Karpas-422 (cell line): ENCODE measurements at regions not wholly inside any gene's neighbourhood (a gene's known extent, or its start where the extent isn't known, plus 50 kb on each side); places are given as distances from the start of the nearest gene placed in this dataset.

Source experiments
- DNase-seq: peaks from one replicate; pipeline ENCODE4 v3.0.0-alpha.2; 2015
- H2AFZ ChIP-seq: fragments of 200-600 bp; sonication (generic); 2 replicates; pipeline ENCODE4 v1.6.1; 2014; ENCODE audit warnings: antibody characterized with exemption, low read length, mixed read lengths
- H3K27ac ChIP-seq: fragments of 200-600 bp; sonication (generic); 2 replicates; pipeline ENCODE4 v1.5.1; 2014; ENCODE audit warnings: mild to moderate bottlenecking, low read length, moderate library complexity
- H3K27me3 ChIP-seq: fragments of 200-600 bp; sonication (generic); 2 replicates; pipeline ENCODE4 v1.6.1; 2014; ENCODE audit warnings: low read length, mixed read lengths
- H3K36me3 ChIP-seq: fragments of 200-600 bp; sonication (generic); 2 replicates; pipeline ENCODE4 v1.6.1; 2014; ENCODE audit warnings: low read length, mixed read lengths; ENCODE audit not compliant: insufficient read depth
- H3K4me1 ChIP-seq: fragments of 200-600 bp; sonication (generic); 2 replicates; pipeline ENCODE4 v1.6.1; 2014; ENCODE audit warnings: mild to moderate bottlenecking, low read length, mixed read lengths
- H3K4me2 ChIP-seq: fragments of 200-600 bp; sonication (generic); 2 replicates; pipeline ENCODE4 v1.6.1; 2014; ENCODE audit warnings: low read length, low read depth, mild to moderate bottlenecking; ENCODE audit not compliant: poor library complexity, severe bottlenecking
- H3K4me3 ChIP-seq: fragments of 200-600 bp; sonication (generic); 2 replicates; pipeline ENCODE4 v1.5.1; 2014; ENCODE audit warnings: mild to moderate bottlenecking, antibody characterized with exemption, low read length, mixed read lengths
- H3K79me2 ChIP-seq: fragments of 200-600 bp; sonication (generic); 2 replicates; pipeline ENCODE4 v1.6.1; 2014; ENCODE audit warnings: mild to moderate bottlenecking, low read length, mixed read lengths
- H3K9ac ChIP-seq: fragments of 200-600 bp; sonication (generic); 2 replicates; pipeline ENCODE4 v1.6.0; 2014; ENCODE audit warnings: low read length
- H3K9me2 ChIP-seq: fragments of 200-600 bp; sonication (generic), shearing (Covaris generic); replicated peaks from 2 replicates; pipeline ENCODE4 v1.6.0; 2014; ENCODE audit warnings: mild to moderate bottlenecking, low read length, moderate library complexity; ENCODE audit not compliant: insufficient read depth
- H3K9me3 ChIP-seq: fragments of 300-700, 200-600 bp; sonication (generic); 2 replicates; pipeline ENCODE4 v1.6.1; 2014; ENCODE audit warnings: low read length, mixed read lengths
- H4K20me1 ChIP-seq: fragments of 200-600 bp; sonication (generic); 2 replicates; pipeline ENCODE4 v1.6.1; 2014; ENCODE audit warnings: mild to moderate bottlenecking, antibody characterized with exemption, low read length, low read depth; ENCODE audit not compliant: insufficient read depth

- H3K27me3 ChIP-seq, result no peaks in the 10 kb centered on the region
- no peak overlapping the region for H3K4me2 ChIP-seq
- H3K4me3 ChIP-seq, result no peak overlapping the region
- no peaks in the 10 kb centered on the region for H4K20me1 ChIP-seq
- H3K9ac ChIP-seq, result no peak overlapping the region
- no peaks in the 10 kb centered on the region for H3K9me3 ChIP-seq
- H2AFZ ChIP-seq, result no peak overlapping the region
- H3K36me3 ChIP-seq, result no peaks in the 10 kb centered on the region
- no peaks in the 10 kb centered on the region for H3K9me2 ChIP-seq
- no peak for DNase-seq
- H3K27ac ChIP-seq, result no peak overlapping the region
- H3K4me1 ChIP-seq, result no peaks in the 10 kb centered on the region
- no peaks in the 10 kb centered on the region for H3K79me2 ChIP-seq
These were observed 655.5 kb downstream of the KCNA4 start for GRCh38 chr11:29361369-29361768.

DNA sequence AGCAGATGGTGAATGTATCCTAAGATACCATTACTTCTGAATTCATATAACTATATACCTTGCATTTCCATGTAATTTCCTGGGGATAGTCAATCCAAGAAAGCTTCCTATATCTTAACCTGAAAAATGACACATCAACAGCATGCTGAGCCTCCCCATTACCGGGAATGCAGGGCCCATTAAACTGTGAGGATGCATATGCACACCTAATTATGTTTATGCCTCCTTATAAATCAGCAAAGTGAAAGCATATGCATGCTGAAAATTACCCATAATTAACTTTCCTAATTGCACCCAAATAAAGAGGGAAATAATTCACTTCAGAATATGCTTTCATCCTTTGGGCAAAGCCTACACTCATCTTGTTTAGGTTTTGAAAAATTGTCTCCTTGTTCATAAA, 663.0 kb downstream of the KCNA4 start:
- Histone ChIP-seq H3K4me2 (no peak overlapping the region), H3K9me2 (no peaks in the 10 kb centered on the region), H3K4me1 (no peaks in the 10 kb centered on the region), H3K4me3 (no peak overlapping the region), H3K9me3 (no peaks in the 10 kb centered on the region), H3K36me3 (no peaks in the 10 kb centered on the region), H3K79me2 (no peaks in the 10 kb centered on the region), H3K9ac (no peak overlapping the region), H4K20me1 (no peaks in the 10 kb centered on the region), H3K27ac (no peak overlapping the region), H2AFZ (no peak overlapping the region), H3K27me3 (no peaks in the 10 kb centered on the region)
- DNase-seq, result no peak

- no peaks in the 10 kb centered on the region for H3K4me1 ChIP-seq
These were observed 664.5 kb downstream of the KCNA4 start for GRCh38 chr11:29352273-29352795.

DNA sequence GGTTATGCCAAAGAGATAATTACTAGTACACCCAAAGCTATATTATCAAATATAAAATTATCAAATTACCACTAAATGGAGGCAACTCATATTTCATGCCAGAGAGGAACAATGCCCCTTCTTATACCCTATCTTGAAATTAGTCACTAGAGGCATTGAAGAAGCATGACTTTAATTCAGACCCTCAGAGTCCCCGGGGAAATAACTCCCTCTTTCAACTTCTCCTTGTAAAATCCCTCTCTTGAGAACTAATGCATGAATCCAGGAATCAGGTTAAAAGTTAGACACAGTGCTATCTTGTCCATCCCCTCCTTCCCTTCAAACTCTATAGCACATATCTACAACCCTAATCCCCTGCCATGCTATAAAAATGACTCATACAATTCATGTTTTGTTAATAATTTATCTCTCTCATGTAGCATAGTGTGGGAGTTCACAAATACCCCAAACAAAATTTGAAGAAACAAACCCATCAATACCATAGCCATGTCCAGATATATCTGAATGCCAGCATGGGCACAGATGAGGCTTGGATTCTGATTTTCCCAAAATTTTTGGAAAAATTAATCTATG, 665.4 kb downstream of the KCNA4 start:
- DNase-seq, result no peak
- Histone ChIP-seq H3K4me3 (no peak overlapping the region), H3K36me3 (no peaks in the 10 kb centered on the region), H3K4me1 (no peaks in the 10 kb centered on the region), H2AFZ (no peak overlapping the region), H3K9me2 (no peaks in the 10 kb centered on the region), H3K4me2 (no peak overlapping the region), H3K27ac (no peak overlapping the region), H3K79me2 (no peaks in the 10 kb centered on the region), H4K20me1 (no peaks in the 10 kb centered on the region), H3K9ac (no peak overlapping the region), H3K9me3 (no peaks in the 10 kb centered on the region), H3K27me3 (no peaks in the 10 kb centered on the region)

More at GRCh38 chr11:29352273-29352795, 664.5 kb downstream of the KCNA4 start:
- H3K27me3 ChIP-seq, result no peaks in the 10 kb centered on the region
- no peaks in the 10 kb centered on the region for H4K20me1 ChIP-seq
- no peaks in the 10 kb centered on the region for H3K79me2 ChIP-seq
- H3K4me2 ChIP-seq, result no peak overlapping the region
- no peaks in the 10 kb centered on the region for H3K9me3 ChIP-seq
- H2AFZ ChIP-seq, result no peak overlapping the region
- no peaks in the 10 kb centered on the region for H3K36me3 ChIP-seq
- no peaks in the 10 kb centered on the region for H3K9me2 ChIP-seq
- no peak for DNase-seq
- no peak overlapping the region for H3K4me3 ChIP-seq
- H3K9ac ChIP-seq, result no peak overlapping the region
- H3K27ac ChIP-seq, result no peak overlapping the region

- H3K36me3 ChIP-seq, result no peaks in the 10 kb centered on the region
- no peaks in the 10 kb centered on the region for H3K4me1 ChIP-seq
- H2AFZ ChIP-seq, result no peak overlapping the region
- H3K9ac ChIP-seq, result no peak overlapping the region
- peak; percentile 73 for DNase-seq
- no peaks in the 10 kb centered on the region for H4K20me1 ChIP-seq
- no peaks in the 10 kb centered on the region for H3K9me2 ChIP-seq
- H3K79me2 ChIP-seq, result no peaks in the 10 kb centered on the region
- H3K27me3 ChIP-seq, result no peaks in the 10 kb centered on the region
- H3K4me3 ChIP-seq, result no peak overlapping the region
- H3K9me3 ChIP-seq, result no peaks in the 10 kb centered on the region
- H3K4me2 ChIP-seq, result no peak overlapping the region
- H3K27ac ChIP-seq, result no peak overlapping the region
These were observed 673.1 kb downstream of the KCNA4 start for GRCh38 chr11:29343465-29344333.

GRCh38 chr11:29336727-29337575, 679.9 kb downstream of the KCNA4 start:
- Histone ChIP-seq H3K9me3 (no peaks in the 10 kb centered on the region), H3K9ac (no peak overlapping the region), H3K27ac (no peak overlapping the region), H3K4me2 (no peak overlapping the region), H4K20me1 (no peaks in the 10 kb centered on the region), H3K4me3 (no peak overlapping the region), H3K4me1 (no peaks in the 10 kb centered on the region), H3K36me3 (no peaks in the 10 kb centered on the region), H3K79me2 (no peaks in the 10 kb centered on the region), H3K27me3 (no peaks in the 10 kb centered on the region), H2AFZ (no peak overlapping the region), H3K9me2 (no peaks in the 10 kb centered on the region)
- no peak for DNase-seq

GRCh38 chr11:29334776-29335130, 682.1 kb downstream of the KCNA4 start:
- Histone ChIP-seq H3K4me2 (no peak overlapping the region), H2AFZ (no peak overlapping the region), H3K9ac (no peak overlapping the region), H3K9me3 (no peaks in the 10 kb centered on the region), H3K4me1 (no peaks in the 10 kb centered on the region), H3K27me3 (no peaks in the 10 kb centered on the region), H3K36me3 (no peaks in the 10 kb centered on the region), H4K20me1 (no peaks in the 10 kb centered on the region), H3K4me3 (no peak overlapping the region), H3K79me2 (no peaks in the 10 kb centered on the region), H3K27ac (no peak overlapping the region), H3K9me2 (no peaks in the 10 kb centered on the region)
- DNase-seq, result no peak
